Stimulated activated CD4-positive, alpha-beta T cell treated with anti-CD3 and anti-CD28 coated beads, Interleukin-1b, Interleukin-23, amount 100 ng/mL, for 1 hour (primary cell): ENCODE measurements at regions not wholly inside any gene's neighbourhood (a gene's known extent, or its start where the extent isn't known, plus 50 kb on each side); places are given as distances from the start of the nearest gene placed in this dataset.

Experiments
- DNase-seq, 2 donors: peaks; one replicate each; pipeline ENCODE4 v3.0.0-alpha.2; 2020; ENCODE audit warnings: low read depth in 2 of 2

GRCh38 chr16:73753931-73754330 lies 542.7 kb upstream of the PSMD7 start:
- no peak for DNase-seq

DNA sequence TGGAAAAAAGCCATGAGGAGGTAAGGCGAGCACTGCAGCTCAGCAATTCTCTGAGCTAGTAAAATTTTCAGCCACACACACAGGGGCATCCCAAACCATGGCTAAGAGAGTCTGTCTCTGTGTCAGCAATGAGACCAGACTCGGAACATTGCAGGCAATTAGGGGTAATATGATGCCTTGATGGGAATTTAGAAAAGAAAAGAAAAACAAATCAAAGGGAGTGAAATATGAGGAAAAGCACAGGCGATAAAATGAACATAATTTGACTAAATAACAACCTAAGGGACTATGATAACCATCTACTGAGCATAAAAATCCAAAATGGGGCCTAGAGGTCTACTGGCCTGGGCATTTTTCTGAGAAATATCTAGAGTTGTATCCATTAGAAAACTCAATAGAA lies 546.0 kb upstream of the PSMD7 start:
- DNase-seq, result no peak

DNA sequence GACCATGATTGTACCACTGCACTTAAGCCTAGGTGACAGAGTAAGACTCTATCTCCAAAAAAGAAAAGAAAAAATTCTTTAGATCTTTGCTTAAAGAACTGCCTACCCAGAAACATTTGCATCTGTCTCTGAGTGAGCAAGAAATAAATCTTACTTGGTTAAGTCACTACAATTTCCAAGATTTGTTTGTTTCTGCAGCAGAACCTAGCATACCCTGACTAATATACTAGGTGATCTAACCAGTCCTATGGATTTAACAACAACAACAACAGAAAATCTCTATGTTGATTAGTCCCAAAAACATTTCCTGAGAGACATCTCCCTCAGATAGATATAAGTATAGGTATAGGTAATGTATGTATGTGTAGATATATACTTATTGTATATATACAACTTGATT lies 549.3 kb upstream of the PSMD7 start:
- DNase-seq, result no peak

GRCh38 chr16:73746554-73746953 lies 550.1 kb upstream of the PSMD7 start:
- no peak for DNase-seq

DNA sequence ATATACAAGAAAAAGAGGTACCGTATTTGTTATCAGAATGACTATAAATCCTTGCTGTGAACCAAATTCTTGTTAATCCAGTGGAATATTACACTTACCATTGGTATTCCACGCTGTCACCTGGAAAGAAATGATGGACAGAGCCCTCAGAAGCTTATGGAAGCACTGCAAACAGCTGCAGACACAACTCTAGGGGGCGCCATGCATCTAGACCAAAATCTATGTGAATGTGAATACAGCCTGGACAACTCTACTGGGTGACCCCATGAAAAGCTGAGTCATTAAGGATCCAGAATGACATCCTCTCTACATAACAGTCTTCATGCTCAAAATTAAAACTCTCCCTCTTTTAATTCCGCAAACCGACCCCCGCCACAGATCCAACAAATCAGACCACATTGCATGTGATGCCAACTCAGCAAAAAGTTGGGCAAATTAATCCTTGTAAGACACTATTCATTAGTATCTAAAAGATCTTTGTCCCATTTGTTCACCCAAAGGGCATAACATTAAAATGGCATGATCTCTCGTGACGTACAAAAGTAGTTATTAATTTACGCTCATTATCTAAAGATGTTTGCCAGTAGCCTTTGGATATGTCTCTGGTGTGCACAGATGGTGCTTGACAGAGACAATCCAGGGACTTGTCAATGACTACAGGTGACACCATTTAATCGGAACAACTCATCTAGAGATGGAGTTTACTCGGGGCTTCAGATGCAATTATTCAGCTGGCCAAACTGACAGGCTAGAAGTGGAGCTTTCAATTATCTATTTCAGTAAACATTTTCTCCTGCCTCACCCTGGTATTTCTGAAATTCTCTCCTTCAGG lies 552.7 kb upstream of the PSMD7 start:
- no peak for DNase-seq

DNA sequence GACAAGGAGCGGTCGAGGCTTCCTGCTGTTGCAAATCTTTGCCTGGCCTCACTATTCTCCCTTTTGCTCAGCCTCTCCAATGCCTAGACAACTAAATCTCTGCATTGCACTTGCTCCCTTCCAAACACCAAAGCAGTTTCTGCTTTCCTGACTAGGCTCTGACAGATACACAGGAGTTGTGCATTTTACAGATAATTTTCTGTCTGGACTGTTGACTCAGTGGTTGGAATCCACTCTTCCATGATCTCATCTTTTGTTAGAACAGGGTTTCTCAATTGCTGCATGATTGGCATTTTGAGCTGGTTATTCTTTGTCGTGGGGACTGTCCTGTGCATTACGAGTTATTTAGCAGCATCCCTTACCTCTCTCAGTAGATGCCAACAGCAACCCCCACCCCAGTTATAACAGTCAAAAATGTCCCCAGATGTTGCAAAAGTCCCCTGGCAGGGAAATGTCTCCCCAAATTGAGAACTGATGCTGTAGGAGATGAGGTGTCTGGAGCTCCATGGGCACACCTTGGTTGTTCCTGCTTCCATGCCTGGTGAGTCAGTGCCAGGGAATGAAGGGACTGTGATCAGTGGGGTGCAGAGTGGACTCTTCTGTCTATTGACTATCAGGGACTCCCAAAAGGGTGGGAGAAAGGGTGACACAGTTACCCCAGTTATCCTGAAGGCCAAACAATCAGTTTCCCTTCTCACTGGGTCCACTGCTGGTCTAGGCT lies 557.4 kb upstream of the PSMD7 start:
- DNase-seq, result no peak

DNA sequence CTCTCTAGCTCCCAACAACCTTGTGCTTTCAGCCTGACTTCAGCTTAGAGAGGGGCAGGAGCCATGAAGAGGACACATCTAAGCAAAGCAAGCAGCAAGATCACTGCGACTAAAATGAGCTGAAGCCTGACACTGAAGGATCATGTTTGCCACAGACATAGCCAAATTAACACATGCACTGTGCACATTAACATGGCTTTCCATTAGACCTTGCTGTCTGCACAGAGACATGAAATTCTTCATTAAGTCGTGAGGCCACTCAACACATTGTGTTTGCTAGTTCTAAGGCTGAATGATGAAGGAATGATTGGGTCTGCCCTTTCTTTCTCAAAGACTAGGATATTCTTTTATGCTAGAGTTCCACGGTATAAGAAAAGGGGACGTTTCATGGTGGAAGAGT lies 558.3 kb upstream of the PSMD7 start:
- no peak for DNase-seq

GRCh38 chr16:73737637-73738036 lies 559.0 kb upstream of the PSMD7 start:
- no peak for DNase-seq

GRCh38 chr16:73735954-73736353 lies 560.7 kb upstream of the PSMD7 start:
- no peak for DNase-seq

- no peak for DNase-seq
Observed at GRCh38 chr16:73735018-73735417, 561.6 kb upstream of the PSMD7 start.

DNA sequence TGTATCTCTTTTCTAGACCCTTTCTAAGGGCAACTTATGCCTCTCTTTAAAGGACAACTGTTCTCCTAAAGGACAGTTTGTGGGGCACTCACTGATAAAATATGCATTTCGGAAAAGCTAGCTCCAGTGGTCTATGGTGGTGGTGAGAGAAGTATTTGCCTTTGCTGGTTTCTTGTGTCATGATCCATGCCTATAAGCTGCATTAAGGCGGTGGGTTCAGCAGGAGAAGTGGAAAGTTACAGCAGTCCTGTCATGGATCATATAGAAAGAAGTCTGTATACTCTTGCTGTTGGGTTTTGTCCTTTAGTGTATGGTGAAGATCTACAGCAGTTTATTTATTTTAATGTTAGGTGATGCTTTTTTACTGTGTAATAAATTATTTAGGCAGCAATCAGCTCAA lies 563.9 kb upstream of the PSMD7 start:
- DNase-seq, result no peak

DNA sequence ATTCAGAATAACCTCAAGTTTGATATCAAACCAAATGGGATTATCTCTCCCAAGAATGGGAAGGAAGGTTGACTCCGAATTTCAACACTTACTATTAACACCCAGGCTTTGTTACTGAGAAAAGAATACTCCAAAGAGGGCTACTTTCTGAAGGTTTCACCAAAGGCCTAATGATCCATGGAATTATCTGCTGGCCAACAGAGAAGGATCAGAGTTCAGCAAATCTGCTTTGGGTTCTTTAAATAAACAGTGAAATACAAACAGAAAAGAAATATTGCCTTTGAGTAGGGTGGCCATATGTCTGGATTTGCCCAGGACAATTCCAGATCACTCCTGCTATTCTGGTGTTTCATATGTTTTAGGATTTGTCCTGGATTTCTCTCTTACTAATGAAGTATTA lies 564.5 kb upstream of the PSMD7 start:
- no peak for DNase-seq

DNA sequence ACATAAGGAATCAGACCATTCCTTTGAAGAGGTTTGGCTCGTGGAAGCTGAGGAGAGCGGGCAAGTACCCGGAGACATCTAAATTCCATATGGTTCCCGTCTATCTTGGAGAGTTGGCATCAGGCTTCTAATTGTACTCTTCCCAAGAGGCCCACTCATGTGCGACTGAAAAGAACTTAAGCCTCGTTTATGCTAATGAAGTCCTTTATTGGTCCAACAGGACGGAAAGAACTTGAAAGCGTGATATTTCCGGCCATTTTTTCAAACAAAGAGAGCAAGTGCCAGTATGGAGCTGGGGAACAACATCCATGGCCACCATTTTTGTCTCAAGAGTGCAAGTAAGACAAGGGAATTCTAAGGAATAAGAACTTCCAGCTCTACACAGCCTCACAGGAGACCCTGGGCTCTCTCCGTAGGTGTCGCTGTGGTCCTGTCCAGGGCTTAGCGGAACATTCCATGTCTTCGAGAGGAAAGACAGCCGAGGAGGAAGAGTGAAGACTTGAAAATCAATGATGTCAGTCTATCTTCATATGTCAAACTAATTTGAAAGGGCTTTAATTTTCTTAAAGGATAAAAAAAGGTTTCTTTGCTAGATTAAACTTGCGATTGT lies 566.0 kb upstream of the PSMD7 start:
- no peak for DNase-seq

DNA sequence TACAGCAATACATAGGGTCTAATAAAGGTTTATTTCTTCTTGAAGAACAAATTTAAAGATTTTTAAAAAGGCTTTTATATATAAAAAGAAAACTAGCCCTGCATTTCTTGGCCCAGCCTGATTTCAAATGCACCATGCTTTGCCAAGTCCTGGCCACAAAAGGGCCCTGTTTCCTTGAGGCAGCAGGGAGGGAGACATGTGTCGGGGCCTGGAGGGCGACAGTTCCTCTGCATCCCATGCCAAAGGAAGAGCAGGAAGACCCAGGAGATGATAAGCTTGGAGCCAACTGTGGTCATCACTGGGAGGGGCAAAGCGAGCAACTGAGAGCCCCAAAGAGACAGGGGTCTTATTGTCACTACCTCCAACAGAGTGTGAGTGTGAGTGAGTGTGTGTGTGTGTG lies 571.5 kb upstream of the PSMD7 start:
- DNase-seq, result no peak

DNA sequence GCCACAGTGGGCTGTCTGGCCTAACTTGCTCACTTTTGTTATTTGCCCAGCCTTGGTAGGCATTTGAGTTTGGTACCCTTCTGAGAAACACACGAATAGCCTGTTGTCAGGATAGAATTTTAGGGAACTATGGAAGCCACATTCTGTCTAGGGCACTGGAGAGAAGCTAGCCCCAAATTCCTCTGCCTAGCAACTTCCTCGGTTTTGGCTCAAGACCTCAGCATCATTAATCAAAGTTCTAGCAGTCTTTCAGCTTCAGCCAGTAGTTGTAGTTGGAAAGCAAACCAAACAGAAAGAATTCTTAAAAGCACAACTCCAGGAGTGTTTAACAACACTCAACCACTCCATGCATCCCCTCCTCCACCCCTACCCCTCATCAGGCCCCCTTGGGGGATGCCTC lies 572.1 kb upstream of the PSMD7 start:
- no peak for DNase-seq

DNA sequence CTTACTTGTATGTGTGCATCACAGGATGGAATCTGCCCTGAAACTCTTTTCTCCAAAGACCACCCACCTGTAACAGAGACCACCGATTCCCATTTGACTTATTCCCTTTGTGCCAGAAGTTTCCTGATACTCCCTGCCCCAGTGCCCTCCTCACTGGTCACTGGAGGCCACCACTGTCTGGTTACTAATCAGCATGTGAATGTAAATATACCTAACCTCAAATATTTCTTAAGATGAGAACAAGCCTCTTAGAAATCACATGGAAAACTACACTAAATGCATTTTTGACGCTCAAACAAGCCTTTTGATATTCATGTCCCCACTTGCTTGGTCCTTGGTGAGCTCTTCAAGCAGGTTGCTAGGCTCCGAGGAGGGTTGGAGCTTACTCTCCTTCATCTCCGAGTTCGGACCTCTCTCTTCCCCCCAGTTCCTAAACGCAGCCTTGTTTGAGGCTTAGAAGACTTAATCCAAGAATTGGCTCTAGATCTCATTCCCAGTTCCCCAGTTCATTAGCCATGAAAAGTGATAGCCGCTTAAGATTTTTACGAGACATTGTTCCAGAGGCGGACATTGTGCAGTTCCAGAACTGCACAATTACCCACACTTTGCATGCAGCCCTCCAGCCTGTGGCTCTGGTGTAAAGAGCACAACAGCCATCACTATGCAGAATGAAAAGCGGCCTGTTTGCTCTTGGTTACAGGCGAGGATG lies 579.2 kb upstream of the PSMD7 start:
- DNase-seq, result no peak

DNA sequence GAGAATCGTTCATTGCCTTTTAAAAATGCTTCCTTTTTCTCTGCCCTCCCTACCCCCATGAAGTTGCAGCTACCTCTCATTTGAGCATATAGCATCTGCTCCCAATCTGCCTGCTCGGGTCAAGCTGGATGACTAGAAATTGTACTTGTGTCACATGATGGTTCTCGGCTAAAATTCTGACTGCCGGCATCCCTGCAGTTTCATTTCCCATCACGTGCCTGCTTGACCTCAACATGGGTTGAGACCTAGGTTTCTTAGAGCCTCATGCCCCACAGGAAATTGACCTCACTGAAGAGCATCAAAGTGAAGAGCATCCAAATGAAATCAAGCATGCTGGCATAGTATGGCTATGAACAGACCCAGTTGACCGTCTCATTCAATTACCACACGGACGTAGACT lies 581.6 kb upstream of the PSMD7 start:
- DNase-seq, result no peak

- no peak for DNase-seq
Observed at GRCh38 chr16:73713778-73714495, 582.7 kb upstream of the PSMD7 start.

DNA sequence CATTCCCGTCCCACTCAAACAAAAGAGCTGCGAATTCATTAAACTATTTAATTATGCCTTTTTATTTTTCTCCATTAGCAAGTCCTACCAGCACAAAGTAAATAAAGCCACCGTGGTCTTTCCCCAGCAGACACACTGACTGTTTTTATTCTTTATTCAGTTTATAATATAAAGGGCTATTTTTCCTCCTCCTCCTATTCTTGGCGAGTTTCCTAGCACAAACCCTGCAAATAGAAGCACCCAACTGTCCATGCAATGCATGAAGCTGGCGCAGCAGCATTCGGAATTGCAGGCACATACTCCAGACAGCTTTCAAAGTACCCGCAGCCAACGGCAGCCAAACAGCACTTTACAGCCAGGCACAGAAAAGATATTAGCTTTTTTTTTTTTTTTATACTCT lies 583.4 kb upstream of the PSMD7 start:
- no peak for DNase-seq

- no peak for DNase-seq
Observed at GRCh38 chr16:73711406-73712080, 585.1 kb upstream of the PSMD7 start.

DNA sequence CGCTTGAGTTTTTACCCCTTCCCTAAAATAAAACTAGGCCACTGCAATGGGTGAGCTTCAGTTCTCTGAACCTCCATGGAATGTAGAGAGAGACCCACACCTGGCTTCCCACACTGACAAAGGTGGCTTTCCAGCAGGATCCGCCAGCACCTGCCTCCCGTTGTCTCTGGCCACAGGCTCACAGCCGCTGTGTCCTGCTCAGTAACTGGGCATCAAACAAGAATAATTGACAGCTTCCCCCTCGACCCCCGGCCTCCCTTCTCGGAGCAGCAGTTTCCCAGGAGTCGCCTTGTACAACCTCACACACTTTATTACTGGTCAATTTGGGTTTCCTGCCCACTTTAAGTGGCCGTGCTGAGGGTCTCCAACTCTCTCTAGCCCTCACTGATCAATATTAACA lies 586.1 kb upstream of the PSMD7 start:
- no peak for DNase-seq
